Prostate gland (tissue), 2 donors: ENCODE measurements at regions not wholly inside any gene's neighbourhood (a gene's known extent, or its start where the extent isn't known, plus 50 kb on each side); places are given as distances from the start of the nearest gene placed in this dataset.
"Not testable (repeated sequence)": the region's sequence is repeated elsewhere in the genome, so short reads cannot be mapped to it uniquely, and the experiment has no call there.

ENCODE experiments used
- CTCF ChIP-seq, 4 experiments: fragments of 200-600 bp in 2 of 4; fragments of 450-650 bp in 2 of 4; sonication (generic) in 2 of 4; IDR thresholded peaks; 1 replicate in 3 of 4; 2 replicates in 1 of 4; pipeline ENCODE4 v1.5.1; 2016 to 2019; ENCODE audit warnings: antibody characterized with exemption in 4 of 4, mild to moderate bottlenecking in 2 of 4, moderate library complexity in 2 of 4
- POLR2A ChIP-seq: fragments of 450-650 bp; IDR thresholded peaks from one replicate; pipeline ENCODE4 v1.6.1; 2016; ENCODE audit warnings: antibody characterized with exemption, mild to moderate bottlenecking

DNA sequence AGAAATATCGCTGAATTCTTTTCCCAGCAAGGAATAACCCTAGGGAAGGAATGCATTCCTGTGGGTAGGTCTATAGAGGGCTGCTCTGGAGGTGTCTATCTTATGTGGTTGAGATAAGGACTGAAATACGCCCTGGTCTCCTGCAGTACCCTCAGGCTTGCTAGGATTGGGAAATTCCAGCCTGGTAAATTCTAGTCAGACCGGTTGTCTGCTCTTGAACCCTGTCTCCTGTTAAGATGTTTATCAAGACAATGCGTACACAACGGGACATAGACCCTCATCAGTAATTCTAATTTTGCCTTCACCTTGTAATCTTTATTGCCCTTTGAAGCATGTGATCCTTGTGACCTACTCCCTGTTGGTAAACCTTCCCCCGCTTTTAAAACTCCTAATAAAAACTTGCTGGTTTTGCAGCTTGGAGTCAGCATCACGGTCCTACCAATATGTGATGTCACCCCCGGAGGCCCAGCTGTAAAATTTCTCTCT is 51.2 kb upstream of the EDIL3 start:
- not testable (repeated sequence) for TF ChIP-seq CTCF (IDR thresholded peaks at IDR 0.05); POLR2A
